Activated B cell treated with CpG ODN at 0.5 μM for 24 hours (primary cell): ENCODE measurements at regions not wholly inside any gene's neighbourhood (a gene's known extent, or its start where the extent isn't known, plus 50 kb on each side); places are given as distances from the start of the nearest gene placed in this dataset.

Experiments used
- ATAC-seq: fragments of 200-7000 bp; cut with Tn5 transposase; one replicate; pipeline ENCODE4 v1.10.0; 2021; ENCODE audit warnings: low read depth, mild to moderate bottlenecking, moderate library complexity
- CTCF ChIA-PET: fragments of 350-600 bp; sonication (Branson Sonifier 250); formaldehyde crosslinking; loops from one replicate; lab custom pipeline; 2021; ENCODE audit warnings: antibody characterized with exemption; lab: Charles Lee
- POLR2A ChIA-PET: fragments of 350-600 bp; sonication (Branson Sonifier 250); formaldehyde crosslinking; loops from one replicate; lab custom pipeline; 2021; ENCODE audit warnings: antibody characterized with exemption; lab: Charles Lee
- DNase-seq: peaks from one replicate; pipeline ENCODE4 v3.0.0; 2022
- H3K27ac Mint-ChIP-seq: one replicate; pipeline ENCODE4 v1.8.0; 2020; ENCODE audit warnings: mixed read lengths
- H3K27me3 Mint-ChIP-seq: one replicate; pipeline ENCODE4 v1.8.0; 2021; ENCODE audit warnings: mixed read lengths
- H3K36me3 Mint-ChIP-seq: one replicate; pipeline ENCODE4 v1.8.0; 2021; ENCODE audit warnings: low read depth, mixed read lengths
- H3K4me1 Mint-ChIP-seq: one replicate; pipeline ENCODE4 v1.8.0; 2021; ENCODE audit warnings: mixed read lengths
- H3K4me3 Mint-ChIP-seq: one replicate; pipeline ENCODE4 v1.8.0; 2020; ENCODE audit warnings: mild to moderate bottlenecking, mixed read lengths
- H3K9me3 Mint-ChIP-seq: one replicate; pipeline ENCODE4 v1.8.0; 2020; ENCODE audit warnings: mixed read lengths
- CTCF ChIP-seq: fragments of 200-600 bp; IDR thresholded peaks from one replicate; pipeline ENCODE4 v1.8.0; 2022; ENCODE audit warnings: antibody characterized with exemption, mild to moderate bottlenecking
- intact Hi-C: fragments of 100-400 bp; cut with micrococcal nuclease; formaldehyde crosslinking; loops from one replicate; pipeline ENCODE4 v1.15.1; 2024

GRCh38 chr16:35692824-35693223, 2233.4 kb downstream of the TP53TG3F start:
- H3K4me3 Mint-ChIP-seq = no peak overlapping the region
- no peaks in the 10 kb centered on the region for H3K4me1 Mint-ChIP-seq
- H3K27ac Mint-ChIP-seq = no peak overlapping the region
- no peaks in the 10 kb centered on the region for H3K27me3 Mint-ChIP-seq
- no peak for DNase-seq
- H3K9me3 Mint-ChIP-seq = peaks cover 35% of the 10 kb centered on the region
- CTCF ChIA-PET = no interaction called here
- TF ChIP-seq CTCF = no peak
- intact Hi-C loops = no loop called here
- ATAC-seq = no peak
- POLR2A ChIA-PET = no interaction called here
- H3K36me3 Mint-ChIP-seq = no peaks in the 10 kb centered on the region

- Mint-ChIP-seq H3K27ac (no peak overlapping the region), H3K27me3 (no peaks in the 10 kb centered on the region), H3K36me3 (no peaks in the 10 kb centered on the region), H3K9me3 (peaks cover 19% of the 10 kb centered on the region), H3K4me1 (no peaks in the 10 kb centered on the region), H3K4me3 (no peak overlapping the region)
- ChIA-PET POLR2A (no interaction called here), CTCF (no interaction called here)
- no peak for ATAC-seq
- intact Hi-C loops = no loop called here
- DNase-seq = no peak
- TF ChIP-seq CTCF = no peak
Observed at GRCh38 chr16:35706901-35707300, 2247.5 kb downstream of the TP53TG3F start.

- DNase-seq = no peak
- no peaks in the 10 kb centered on the region for H3K36me3 Mint-ChIP-seq
- ATAC-seq = no peak
- intact Hi-C loops = no loop called here
- no peaks in the 10 kb centered on the region for H3K4me1 Mint-ChIP-seq
- ChIA-PET CTCF (no interaction called here), POLR2A (no interaction called here)
- peaks cover 15% of the 10 kb centered on the region for H3K9me3 Mint-ChIP-seq
- no peak overlapping the region for H3K4me3 Mint-ChIP-seq
- H3K27ac Mint-ChIP-seq = no peak overlapping the region
- no peak for TF ChIP-seq CTCF
- no peaks in the 10 kb centered on the region for H3K27me3 Mint-ChIP-seq
Observed at GRCh38 chr16:35711435-35711834, 2252.0 kb downstream of the TP53TG3F start.

GRCh38 chr16:35711958-35712357, 2252.5 kb downstream of the TP53TG3F start:
- CTCF ChIA-PET = no interaction called here
- Mint-ChIP-seq H3K9me3 (peaks cover 18% of the 10 kb centered on the region), H3K4me3 (no peak overlapping the region), H3K27me3 (no peaks in the 10 kb centered on the region), H3K4me1 (no peaks in the 10 kb centered on the region), H3K27ac (no peak overlapping the region), H3K36me3 (no peaks in the 10 kb centered on the region)
- DNase-seq (no peak), ATAC-seq (no peak)
- no peak for TF ChIP-seq CTCF
- intact Hi-C loops = no loop called here
- POLR2A ChIA-PET = no interaction called here

GRCh38 chr16:35713762-35714650, 2254.6 kb downstream of the TP53TG3F start:
- no peaks in the 10 kb centered on the region for H3K36me3 Mint-ChIP-seq
- ChIA-PET POLR2A (no interaction called here), CTCF (no interaction called here)
- no peak for TF ChIP-seq CTCF
- H3K4me3 Mint-ChIP-seq = no peak overlapping the region
- ATAC-seq = no peak
- no peak for DNase-seq
- no peak overlapping the region for H3K27ac Mint-ChIP-seq
- H3K27me3 Mint-ChIP-seq = no peaks in the 10 kb centered on the region
- intact Hi-C loops = no loop called here
- no peaks in the 10 kb centered on the region for H3K4me1 Mint-ChIP-seq
- peaks cover 20% of the 10 kb centered on the region for H3K9me3 Mint-ChIP-seq
